Lower leg skin (tissue), 3 donors: ENCODE measurements at regions not wholly inside any gene's neighbourhood (a gene's known extent, or its start where the extent isn't known, plus 50 kb on each side); places are given as distances from the start of the nearest gene placed in this dataset.

ENCODE experiments used
- CTCF ChIP-seq, 3 donors: fragments of 450-650 bp; IDR thresholded peaks; one replicate each; pipeline ENCODE4 v1.5.1; 2016; ENCODE audit warnings: antibody characterized with exemption in 3 of 3, mild to moderate bottlenecking in 3 of 3, moderate library complexity in 2 of 3
- POLR2A ChIP-seq, 2 donors: fragments of 450-650 bp; IDR thresholded peaks; one replicate each; pipeline ENCODE4 v1.6.1; 2016 to 2017; ENCODE audit warnings: antibody characterized with exemption in 2 of 2, mild to moderate bottlenecking in 1 of 2, moderate library complexity in 1 of 2

GRCh38 chr10:125397608-125398007, 237.2 kb upstream of the CTBP2 start:
- TF ChIP-seq CTCF (IDR thresholded peaks at IDR 0.05) (no peak), POLR2A (IDR thresholded peaks at IDR 0.05) (no peak)
